KMS-11 (cell line): ENCODE measurements at regions not wholly inside any gene's neighbourhood (a gene's known extent, or its start where the extent isn't known, plus 50 kb on each side); places are given as distances from the start of the nearest gene placed in this dataset.

ENCODE experiments used
- H2AFZ ChIP-seq: fragments of 200-600 bp; sonication (generic); 2 replicates; pipeline ENCODE4 v1.6.1; 2016; ENCODE audit warnings: antibody characterized with exemption, mixed run types, low read depth
- H3K27ac ChIP-seq: fragments of 200-600 bp; sonication (generic); 2 replicates; pipeline ENCODE4 v1.6.1; 2016; ENCODE audit warnings: mild to moderate bottlenecking, mixed run types
- H3K27me3 ChIP-seq: fragments of 200-600 bp; sonication (generic); 2 replicates; pipeline ENCODE4 v1.6.1; 2017; ENCODE audit warnings: mild to moderate bottlenecking, low read depth, mixed run types, moderate library complexity; ENCODE audit not compliant: insufficient read depth
- H3K36me3 ChIP-seq: fragments of 200-600 bp; sonication (generic); 2 replicates; pipeline ENCODE4 v1.6.1; 2017; ENCODE audit warnings: mild to moderate bottlenecking, mixed run types; ENCODE audit not compliant: insufficient read depth
- H3K4me1 ChIP-seq: fragments of 200-600 bp; sonication (generic); 2 replicates; pipeline ENCODE4 v1.6.1; 2016; ENCODE audit warnings: mild to moderate bottlenecking, low read depth, mixed run types; ENCODE audit not compliant: poor library complexity, severe bottlenecking
- H3K4me2 ChIP-seq: fragments of 200-600 bp; sonication (generic); 2 replicates; pipeline ENCODE4 v1.7.0; 2016; ENCODE audit warnings: mild to moderate bottlenecking, mixed run types
- H3K4me3 ChIP-seq: fragments of 200-600 bp; sonication (generic); IDR thresholded peaks from 2 replicates; pipeline ENCODE4 v1.6.1; 2017; ENCODE audit warnings: low read depth, low read length, mixed read lengths; ENCODE audit not compliant: insufficient read depth
- H3K79me2 ChIP-seq: fragments of 200-600 bp; sonication (generic); 2 replicates; pipeline ENCODE4 v1.6.1; 2016; ENCODE audit warnings: low read depth, mixed run types; ENCODE audit not compliant: insufficient read depth
- H3K9ac ChIP-seq: fragments of 200-600 bp; sonication (generic); 2 replicates; pipeline ENCODE4 v1.6.1; 2016; ENCODE audit warnings: mild to moderate bottlenecking, mixed run types
- H4K20me1 ChIP-seq: fragments of 200-600 bp; sonication (generic); 2 replicates; pipeline ENCODE4 v1.6.1; 2016; ENCODE audit warnings: mild to moderate bottlenecking, mixed run types; ENCODE audit not compliant: insufficient read depth
- TF ChIP-seq, protein P1 (sequence below): fragments of 200-600 bp; sonication (generic); conservative IDR thresholded peaks from 2 replicates; pipeline ENCODE4 v1.6.1; 2017; ENCODE audit warnings: low read depth, mild to moderate bottlenecking, antibody characterized with exemption, low read length, moderate library complexity, mixed read lengths

DNA sequence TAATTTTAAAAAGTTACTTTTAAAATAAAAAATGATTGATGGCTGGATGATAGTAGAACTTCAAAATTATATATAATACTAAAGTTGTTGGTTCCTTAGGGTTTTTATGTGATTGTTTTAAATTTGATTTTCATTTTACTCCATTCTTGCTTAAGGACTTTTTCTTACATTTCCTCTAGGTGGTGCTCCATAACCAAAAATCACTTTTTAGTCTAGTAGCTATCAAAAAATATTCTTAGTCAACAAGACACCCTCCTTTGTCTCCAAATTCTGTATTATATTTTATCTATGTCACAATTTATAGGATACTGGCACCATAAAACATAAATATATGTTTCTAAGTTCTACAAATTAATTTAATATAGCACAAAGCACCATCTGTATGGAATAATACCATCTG lies 67.2 kb upstream of the BRWD3 start:
- TF ChIP-seq, protein P1, sequence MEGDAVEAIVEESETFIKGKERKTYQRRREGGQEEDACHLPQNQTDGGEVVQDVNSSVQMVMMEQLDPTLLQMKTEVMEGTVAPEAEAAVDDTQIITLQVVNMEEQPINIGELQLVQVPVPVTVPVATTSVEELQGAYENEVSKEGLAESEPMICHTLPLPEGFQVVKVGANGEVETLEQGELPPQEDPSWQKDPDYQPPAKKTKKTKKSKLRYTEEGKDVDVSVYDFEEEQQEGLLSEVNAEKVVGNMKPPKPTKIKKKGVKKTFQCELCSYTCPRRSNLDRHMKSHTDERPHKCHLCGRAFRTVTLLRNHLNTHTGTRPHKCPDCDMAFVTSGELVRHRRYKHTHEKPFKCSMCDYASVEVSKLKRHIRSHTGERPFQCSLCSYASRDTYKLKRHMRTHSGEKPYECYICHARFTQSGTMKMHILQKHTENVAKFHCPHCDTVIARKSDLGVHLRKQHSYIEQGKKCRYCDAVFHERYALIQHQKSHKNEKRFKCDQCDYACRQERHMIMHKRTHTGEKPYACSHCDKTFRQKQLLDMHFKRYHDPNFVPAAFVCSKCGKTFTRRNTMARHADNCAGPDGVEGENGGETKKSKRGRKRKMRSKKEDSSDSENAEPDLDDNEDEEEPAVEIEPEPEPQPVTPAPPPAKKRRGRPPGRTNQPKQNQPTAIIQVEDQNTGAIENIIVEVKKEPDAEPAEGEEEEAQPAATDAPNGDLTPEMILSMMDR, result peak; percentile 57; the same call in 1 of the 2 replicates
- H3K27ac ChIP-seq, result no peak overlapping the region

More for the DNA sequence above, 67.2 kb upstream of the BRWD3 start:
- H3K36me3 ChIP-seq, result no peaks in the 10 kb centered on the region
- H3K4me2 ChIP-seq, result no peak overlapping the region
- H3K27me3 ChIP-seq, result no peaks in the 10 kb centered on the region
- no peaks in the 10 kb centered on the region for H4K20me1 ChIP-seq
- H3K9ac ChIP-seq, result no peak overlapping the region
- H3K4me1 ChIP-seq, result no peaks in the 10 kb centered on the region
- no peak overlapping the region for H2AFZ ChIP-seq
- no peaks in the 10 kb centered on the region for H3K79me2 ChIP-seq
- no peak overlapping the region for H3K4me3 ChIP-seq
